ENCODE measurements at regions not wholly inside any gene's neighbourhood (a gene's known extent, or its start where the extent isn't known, plus 50 kb on each side); places are given as distances from the start of the nearest gene placed in this dataset.

DNA sequence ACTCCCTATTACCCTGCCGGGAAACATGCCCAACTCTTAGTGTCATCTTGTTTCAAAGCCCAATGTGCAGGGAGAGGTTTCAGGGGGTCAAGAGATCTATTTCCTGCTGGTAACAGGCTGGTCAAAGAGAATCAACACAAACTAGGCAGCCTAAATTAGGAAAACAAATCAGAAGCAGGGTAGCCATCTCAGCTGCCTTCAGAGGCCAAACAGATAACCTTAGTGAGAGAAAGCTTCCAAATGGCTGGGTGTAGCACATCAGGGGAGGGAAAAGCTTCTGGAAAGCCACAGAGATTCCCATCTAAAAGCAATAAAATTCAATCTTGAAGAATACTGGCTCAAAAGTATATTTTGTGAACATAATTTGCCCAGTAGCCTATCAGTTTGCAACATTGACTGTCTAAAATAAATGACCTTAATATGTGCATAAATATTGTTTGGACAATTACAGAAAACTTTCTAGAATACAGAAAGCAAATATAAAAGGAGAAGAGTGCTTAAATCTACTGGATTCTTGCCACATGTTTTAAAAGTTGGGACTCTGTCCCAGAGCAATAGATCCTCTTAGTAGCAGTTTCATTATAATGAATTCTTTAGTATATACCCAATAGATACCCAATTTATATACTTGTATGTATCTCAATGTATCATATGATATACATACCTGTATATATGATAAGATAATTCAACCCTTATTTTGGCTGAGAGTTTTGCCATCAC, 371.9 kb upstream of the RARB start:
- DNase-seq = no peak

DNA sequence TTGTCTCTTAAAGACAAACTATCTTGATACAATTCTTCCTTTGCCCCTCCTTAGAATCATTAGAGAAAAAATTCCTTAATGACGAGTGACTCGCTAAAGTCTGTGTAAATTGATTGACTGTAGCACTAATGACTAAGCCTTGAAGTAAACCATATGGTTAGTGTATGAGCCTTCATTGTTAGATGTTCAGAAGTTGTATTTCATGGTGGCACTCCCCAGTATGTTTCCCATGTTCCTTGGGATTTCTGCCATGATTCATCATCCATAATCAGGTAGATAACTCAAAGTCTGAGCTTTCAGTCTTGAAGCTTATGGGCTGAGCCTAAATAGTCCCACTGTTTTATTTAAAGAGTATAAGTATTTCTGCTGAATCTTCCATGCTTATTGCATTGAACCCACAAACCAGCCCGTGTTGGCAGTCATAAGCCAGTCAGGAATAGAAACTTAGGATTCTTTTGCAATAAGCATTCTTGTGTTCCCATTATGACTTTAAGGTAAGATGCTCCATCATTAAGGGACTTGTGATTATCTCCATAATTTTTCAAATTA, 371.2 kb upstream of the RARB start:
- no peak for DNase-seq

DNA sequence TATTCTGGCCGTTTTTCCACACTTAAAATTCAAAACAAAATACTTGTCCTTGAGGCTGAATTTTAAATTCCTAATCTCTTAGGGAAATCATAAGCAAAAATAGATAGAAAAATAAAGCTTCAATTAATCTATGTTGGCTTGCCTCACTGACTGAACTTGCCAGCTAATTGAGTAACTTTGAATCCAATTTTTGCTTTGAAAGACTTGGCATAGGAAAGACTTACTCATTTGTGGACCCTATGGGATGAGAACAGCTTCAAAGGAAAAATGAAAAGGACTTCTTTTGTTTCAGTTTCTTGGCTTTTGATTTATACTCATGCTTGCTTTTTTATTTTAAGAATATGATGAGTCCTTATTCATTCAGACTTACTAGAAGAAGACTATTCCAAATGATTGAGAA, 370.7 kb upstream of the RARB start:
- DNase-seq = no peak

- DNase-seq = no peak
Measured at GRCh38 chr3:25064681-25065080, 363.4 kb upstream of the RARB start.

DNA sequence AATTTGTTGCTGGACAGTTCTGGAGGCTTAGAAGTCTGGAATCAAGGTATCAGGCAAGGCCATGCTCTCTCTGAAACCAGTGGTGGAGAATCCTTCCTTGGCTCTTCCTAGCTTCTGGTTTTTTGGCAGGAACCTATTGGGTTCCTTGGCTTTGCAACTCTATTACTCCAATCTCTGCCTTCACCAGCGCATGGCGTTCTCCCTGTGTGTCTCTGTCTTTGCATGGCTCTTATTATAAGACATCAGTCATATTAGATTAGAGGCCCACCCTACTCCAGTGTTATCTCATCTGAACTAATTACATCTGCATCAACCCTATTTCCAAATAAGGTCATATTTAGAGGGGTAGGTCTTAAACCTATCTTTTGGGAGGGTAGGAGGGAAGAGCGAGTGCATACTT, 358.1 kb upstream of the RARB start:
- no peak for DNase-seq

DNA sequence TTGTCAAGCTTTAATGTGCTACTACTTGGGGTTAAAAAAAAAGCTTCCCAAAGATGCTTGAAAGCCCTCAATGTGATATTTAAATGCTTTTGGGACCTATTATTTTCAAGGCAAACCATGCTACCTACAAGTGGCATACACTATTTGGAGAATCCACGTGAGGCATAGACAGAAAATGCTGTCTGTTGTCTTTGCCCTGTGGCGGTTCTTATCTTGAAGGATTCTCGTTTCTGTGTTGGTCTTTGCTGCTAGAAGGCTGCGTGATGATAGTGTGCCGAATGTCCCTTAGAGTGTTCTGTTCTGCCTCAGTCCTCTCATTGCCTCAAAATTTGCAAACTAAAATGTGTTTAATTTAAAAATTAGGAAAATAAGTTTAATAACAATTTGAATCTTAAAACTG, 356.2 kb upstream of the RARB start:
- DNase-seq = no peak

DNA sequence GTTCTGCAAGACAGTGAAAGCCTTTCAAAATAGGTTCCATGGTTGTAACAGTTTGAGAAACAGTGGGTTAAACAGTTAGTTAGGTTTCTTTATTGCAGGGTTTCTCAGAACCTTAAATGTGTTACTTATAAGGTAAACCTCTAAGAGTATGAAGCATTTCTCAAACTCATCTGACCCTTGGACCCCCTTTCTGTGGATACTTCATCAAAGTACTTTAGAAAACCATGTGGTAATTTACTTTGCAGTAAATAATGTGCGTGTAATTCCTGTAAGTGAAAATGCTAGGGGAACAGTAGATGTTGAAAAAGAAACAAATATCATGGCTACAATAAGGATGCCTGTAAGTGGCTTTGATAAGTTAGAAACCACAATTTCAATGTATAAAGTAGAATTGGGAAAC, 354.6 kb upstream of the RARB start:
- no peak for DNase-seq

DNA sequence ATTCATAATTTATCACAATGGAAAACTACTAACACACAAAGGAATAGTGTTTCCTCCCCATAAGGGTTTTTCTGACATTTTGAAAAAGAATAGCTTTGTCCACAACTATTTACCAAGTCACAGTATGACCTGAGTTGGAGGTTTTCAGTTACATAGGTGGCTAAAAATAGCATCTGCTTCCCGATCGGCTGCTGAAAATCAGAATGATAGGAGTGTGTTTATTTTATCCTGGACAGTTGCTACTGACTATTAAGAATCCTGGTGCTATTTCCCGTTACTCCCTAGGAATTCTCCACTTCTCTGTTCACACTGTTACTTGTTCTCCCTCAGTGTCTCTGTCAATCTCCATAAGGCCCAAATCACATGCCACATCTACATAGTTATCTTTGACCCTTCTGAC, 353.9 kb upstream of the RARB start:
- no peak for DNase-seq

DNA sequence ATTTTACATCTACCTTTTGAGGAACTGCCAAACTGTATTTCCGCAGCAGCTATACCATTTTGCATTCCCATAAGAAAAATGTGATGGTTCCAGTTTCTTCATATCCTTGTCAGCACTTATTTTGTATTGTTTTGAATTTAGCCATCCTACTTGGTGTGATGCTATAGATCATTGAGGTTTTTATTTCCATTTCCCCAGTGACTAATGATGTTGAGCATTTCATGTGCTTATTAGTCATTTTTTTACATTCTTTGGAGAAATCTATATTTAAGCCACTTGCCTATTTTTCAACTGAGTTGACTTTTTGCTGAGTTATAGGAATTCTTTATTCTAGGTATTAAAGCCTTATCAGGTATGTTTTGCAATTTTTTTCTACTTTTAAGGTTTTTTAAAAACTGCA, 347.6 kb upstream of the RARB start:
- DNase-seq = no peak

GRCh38 chr3:25084016-25084415, 344.0 kb upstream of the RARB start:
- DNase-seq = no peak

GRCh38 chr3:25086721-25087120, 341.3 kb upstream of the RARB start:
- no peak for DNase-seq

DNA sequence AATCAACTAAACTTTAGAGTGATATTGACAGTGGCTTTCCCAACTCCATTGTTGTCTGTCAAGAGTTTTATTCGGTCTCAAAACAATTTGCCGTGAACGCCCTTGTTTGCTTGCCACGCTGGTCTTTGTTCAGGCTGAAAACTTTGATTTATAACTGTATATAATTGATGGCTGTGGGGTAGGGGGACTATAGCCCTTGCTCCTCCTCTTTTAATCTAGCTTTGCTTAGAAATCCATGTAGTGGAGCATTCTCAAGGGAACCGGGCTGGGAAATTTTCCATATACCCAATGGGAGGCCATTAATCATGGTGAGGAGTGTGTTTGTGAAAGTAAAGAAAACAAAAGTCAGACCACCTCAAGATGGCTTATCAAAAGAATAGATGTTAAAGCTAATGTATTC, 339.8 kb upstream of the RARB start:
- no peak for DNase-seq

DNA sequence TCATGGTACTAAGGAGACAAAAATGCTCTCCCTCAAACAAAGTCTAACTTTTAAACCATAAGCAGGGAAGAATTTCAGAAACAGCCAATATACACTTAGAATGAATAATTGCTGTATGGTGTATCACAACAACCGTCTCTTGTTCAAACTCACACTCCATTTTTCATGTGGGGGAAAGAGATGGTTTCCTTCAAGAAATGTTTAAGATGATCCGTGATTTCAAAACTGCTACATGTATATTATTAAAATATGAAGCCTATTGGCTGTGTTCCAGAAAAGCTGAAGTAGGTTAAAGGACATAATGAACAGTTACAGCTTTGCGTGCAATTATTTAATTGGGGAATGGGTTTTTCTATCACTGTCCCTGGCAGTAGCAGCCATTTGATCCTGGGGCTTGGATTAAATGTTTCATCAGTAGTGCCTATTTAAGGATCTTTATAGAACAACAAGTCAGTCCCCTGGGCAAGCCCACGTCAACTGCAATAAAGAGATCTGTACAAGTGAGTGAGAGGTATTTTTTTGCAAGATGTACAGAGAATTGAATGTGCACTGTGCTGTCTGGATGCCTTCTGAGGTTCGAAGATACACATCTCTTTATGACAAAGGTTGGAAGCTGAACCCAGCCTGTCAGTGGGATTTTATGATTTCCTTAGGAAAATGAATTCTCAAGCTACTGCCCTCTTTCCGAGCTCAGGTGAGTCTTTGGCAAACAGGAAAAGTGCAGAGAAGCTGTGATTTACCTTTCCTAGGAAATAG, 337.2 kb upstream of the RARB start:
- no peak for DNase-seq

GRCh38 chr3:25091934-25092333, 336.1 kb upstream of the RARB start:
- no peak for DNase-seq

DNA sequence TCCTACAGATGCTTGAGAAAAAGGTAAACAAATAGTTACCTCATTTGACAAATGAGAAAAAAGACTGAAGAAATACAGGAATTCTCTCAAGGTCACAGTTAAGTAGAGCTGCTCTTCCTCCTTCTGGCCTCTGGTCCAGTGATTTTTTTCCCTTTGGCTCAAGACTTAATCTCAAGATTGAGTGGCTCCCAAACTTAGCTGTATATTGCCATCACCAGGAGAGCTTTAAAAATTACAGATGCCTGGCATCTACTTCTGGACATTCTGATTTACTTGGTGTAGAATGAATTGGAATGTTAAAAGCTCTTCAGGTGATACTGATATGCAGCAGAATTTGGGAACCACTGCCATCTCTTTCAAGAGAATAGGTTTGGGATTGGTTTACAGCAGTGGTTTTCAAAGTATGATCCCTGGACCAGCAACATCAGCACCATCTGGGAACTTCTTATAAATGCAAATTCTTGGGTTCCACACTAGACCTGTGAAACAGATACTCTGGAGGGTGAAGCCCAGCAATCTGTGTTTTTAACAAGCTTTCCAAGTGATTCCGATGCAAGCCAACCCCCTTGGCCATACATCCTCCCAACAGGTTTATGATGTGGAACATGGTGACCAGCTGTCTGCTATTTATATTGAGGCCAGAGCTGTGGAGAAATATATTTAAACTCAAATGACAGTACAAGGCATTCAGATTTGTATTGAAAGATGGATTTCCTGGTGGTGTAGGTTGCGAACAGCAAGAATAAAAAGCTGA, 333.0 kb upstream of the RARB start:
- no peak for DNase-seq

DNA sequence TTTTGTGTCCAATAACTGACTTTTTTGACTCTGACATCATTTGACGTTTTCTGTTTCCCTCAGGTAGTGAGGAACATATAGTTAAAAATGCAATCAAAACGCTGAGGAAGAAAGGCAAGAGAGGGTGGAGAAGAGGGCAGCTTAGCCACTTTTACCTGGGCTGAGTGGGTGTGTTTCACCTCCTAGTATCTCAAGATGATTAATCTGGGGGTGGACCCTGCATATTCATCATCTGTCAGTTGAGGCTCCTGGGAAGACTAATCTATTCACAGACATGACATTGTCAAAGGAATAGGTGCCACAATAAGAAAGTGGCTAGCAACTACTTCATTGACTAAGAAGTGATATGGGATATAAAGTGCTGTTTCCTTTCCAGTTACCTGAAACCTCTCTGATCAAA, 331.5 kb upstream of the RARB start:
- no peak for DNase-seq

GRCh38 chr3:25097023-25097422, 331.0 kb upstream of the RARB start:
- DNase-seq = no peak

DNA sequence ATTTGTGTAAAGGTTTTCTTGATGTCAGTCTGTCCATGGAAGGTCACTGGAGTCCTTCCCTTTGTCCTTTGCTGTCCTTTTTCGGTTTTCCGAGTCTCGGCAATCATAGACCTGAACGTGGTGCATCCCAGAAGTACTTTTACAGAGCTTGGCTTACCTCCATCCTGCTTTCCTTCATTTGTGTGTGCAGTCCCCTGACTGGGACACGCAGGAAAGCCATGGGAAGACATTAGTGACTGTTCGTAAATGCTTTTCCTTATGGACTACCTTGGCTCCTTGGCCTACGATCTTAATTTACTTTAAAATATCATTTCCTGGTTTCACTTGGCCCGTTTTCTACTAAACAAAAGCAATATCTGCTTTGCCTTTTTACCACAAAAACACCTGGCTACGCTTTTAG, 328.4 kb upstream of the RARB start:
- no peak for DNase-seq

DNA sequence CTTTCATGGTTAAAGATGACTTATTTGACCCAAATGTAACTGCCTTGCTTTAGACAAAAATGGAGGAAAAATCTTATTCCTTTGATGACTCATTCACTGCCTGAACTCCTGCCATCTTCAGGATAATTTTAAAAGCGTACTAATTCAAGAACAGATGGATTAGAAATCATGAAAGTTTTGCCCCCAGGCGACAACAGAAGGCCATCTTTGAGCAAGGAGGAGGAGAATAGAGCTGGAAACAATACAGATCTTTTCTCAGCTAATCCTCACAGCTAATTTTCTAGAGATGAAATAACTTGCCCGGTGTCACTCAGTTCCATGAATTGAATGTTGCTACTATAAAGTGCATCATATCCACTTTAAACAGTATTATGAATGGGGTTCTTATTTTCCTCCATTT, 324.7 kb upstream of the RARB start:
- no peak for DNase-seq

- DNase-seq = no peak
Measured at GRCh38 chr3:25107918-25108617, 320.0 kb upstream of the RARB start.

DNA sequence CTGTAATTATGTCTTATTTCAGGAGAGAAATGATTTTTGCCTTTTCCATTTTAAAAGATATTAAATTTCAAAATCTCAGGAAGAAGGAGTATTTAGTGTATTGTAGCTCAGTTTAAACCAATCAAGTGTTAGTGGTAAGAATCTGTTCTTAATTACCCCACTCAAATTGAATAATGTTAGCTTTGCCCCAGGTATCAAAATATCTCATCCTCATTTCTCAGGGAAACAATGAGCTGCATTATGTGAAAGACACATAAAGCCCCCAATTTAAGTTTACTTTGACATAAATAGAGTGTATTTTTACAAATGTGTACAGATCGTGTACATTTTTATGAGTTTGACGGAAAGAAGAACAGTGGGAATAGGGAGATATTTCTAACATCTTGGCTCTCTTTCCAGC, 317.4 kb upstream of the RARB start:
- no peak for DNase-seq

- no peak for DNase-seq
Measured at GRCh38 chr3:25113891-25114290, 314.2 kb upstream of the RARB start.

- no peak for DNase-seq
Measured at GRCh38 chr3:25114532-25114931, 313.5 kb upstream of the RARB start.
